ENCODE measurements at regions not wholly inside any gene's neighbourhood (a gene's known extent, or its start where the extent isn't known, plus 50 kb on each side); places are given as distances from the start of the nearest gene placed in this dataset.

DNA sequence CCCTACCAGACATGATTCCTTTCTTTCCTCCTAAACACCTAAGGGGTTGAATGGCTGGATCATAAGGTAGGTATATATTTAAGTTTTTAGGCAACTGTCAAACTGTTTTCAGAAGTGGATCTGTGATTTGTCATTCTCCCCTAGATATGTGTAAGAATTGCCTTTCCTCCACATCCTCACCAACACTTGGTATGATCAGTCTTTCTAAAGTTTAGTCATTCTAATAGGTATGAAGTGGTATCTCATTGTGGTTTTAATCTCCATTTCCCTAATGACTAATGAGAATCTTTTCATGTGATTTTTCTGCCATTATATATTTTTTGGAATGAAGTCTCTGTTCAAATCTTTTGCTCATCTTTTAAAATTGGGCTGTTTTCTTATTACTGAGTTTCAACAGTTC lies 122.1 kb downstream of the TFCP2L1 start:
- no peak for TF ChIP-seq CTCF (conservative IDR thresholded peaks at IDR 0.05)
- no peak for TF ChIP-seq EZH2 (IDR thresholded peaks at IDR 0.05; ENCODE audit: low read depth)
